Tibial nerve (tissue), 4 donors: ENCODE measurements at regions not wholly inside any gene's neighbourhood (a gene's known extent, or its start where the extent isn't known, plus 50 kb on each side); places are given as distances from the start of the nearest gene placed in this dataset.

ENCODE experiments used
- DNase-seq, 2 donors: peaks; one replicate each; pipeline ENCODE4 v3.0.0-alpha.2; 2019; ENCODE audit warnings: low spot score in 2 of 2
- H3K27ac ChIP-seq, 4 donors: fragments of 200-600 bp; sonication (generic) in 3 of 4; one replicate each; pipeline ENCODE4 v1.5.1; 2017 to 2019; ENCODE audit warnings: mild to moderate bottlenecking in 1 of 4
- H3K27me3 ChIP-seq, 2 donors: fragments of 200-600 bp; sonication (generic) in 1 of 2; one replicate each; pipeline versions ENCODE4 v1.5.1 to v1.6.0; 2017 to 2019
- H3K36me3 ChIP-seq, 3 donors: fragments of 200-600 bp; sonication (generic); one replicate each; pipeline ENCODE4 v1.5.1; 2018 to 2019
- H3K4me1 ChIP-seq, 4 donors: fragments of 200-600 bp; sonication (generic) in 3 of 4; one replicate each; pipeline ENCODE4 v1.5.1; 2017 to 2019
- H3K4me3 ChIP-seq, 4 donors: fragments of 200-600 bp; sonication (generic) in 3 of 4; one replicate each; pipeline ENCODE4 v1.5.1; 2017 to 2019; ENCODE audit warnings: mild to moderate bottlenecking in 1 of 4, moderate library complexity in 1 of 4
- H3K9me3 ChIP-seq, 4 donors: fragments of 200-600 bp; sonication (generic) in 3 of 4; one replicate each; pipeline ENCODE4 v1.5.1; 2017 to 2019
- CTCF ChIP-seq, 5 experiments: fragments of 200-600 bp in 3 of 5; fragments of 450-650 bp in 2 of 5; sonication (generic) in 3 of 5; IDR thresholded peaks; one replicate each; pipeline ENCODE4 v1.5.1; 2016 to 2019; ENCODE audit warnings: antibody characterized with exemption in 5 of 5, mild to moderate bottlenecking in 3 of 5, moderate library complexity in 2 of 5
- EP300 ChIP-seq, 2 donors: sonication (generic); formaldehyde crosslinking; IDR thresholded peaks; one replicate each; pipeline ENCODE4 v1.6.1; 2017; ENCODE audit warnings: antibody characterized with exemption in 2 of 2, mild to moderate bottlenecking in 1 of 2
- POLR2A ChIP-seq, 2 donors: fragments of 450-650 bp; IDR thresholded peaks; one replicate each; pipeline ENCODE4 v1.6.1; 2017; ENCODE audit warnings: antibody characterized with exemption in 2 of 2, mild to moderate bottlenecking in 2 of 2, moderate library complexity in 2 of 2
- WGBS, 2 donors: methylation state at CpG; one replicate each; pipeline ENCODE4 v1.1.5; 2018; 5-methylcytosine and 5-hydroxymethylcytosine counted together

- DNase-seq: no peak
- no peak for TF ChIP-seq POLR2A (IDR thresholded peaks at IDR 0.05)
- no peak for TF ChIP-seq CTCF (IDR thresholded peaks at IDR 0.05)
- no peak for TF ChIP-seq EP300 (IDR thresholded peaks at IDR 0.05)
- 85 to 90% methylated on average over 2 of the region's 2 CpGs for WGBS, 2 donors
- H3K9me3 ChIP-seq: no peaks in the 10 kb centered on the region
- no peak overlapping the region for H3K4me3 ChIP-seq
- peaks cover 0 to 3% (median 0%) of the 10 kb centered on the region in 4 donors for H3K4me1 ChIP-seq
- H3K27ac ChIP-seq: no peak overlapping the region
- H3K27me3 ChIP-seq: no peaks in the 10 kb centered on the region
- no peaks in the 10 kb centered on the region for H3K36me3 ChIP-seq
These were observed 81.1 kb upstream of the GPR6 start for GRCh38 chr6:109897025-109897424.

- no peaks in the 10 kb centered on the region for H3K36me3 ChIP-seq
- TF ChIP-seq CTCF (IDR thresholded peaks at IDR 0.05): no peak
- no peak for TF ChIP-seq EP300 (IDR thresholded peaks at IDR 0.05)
- TF ChIP-seq POLR2A (IDR thresholded peaks at IDR 0.05): no peak
- no peaks in the 10 kb centered on the region for H3K27me3 ChIP-seq
- no peak overlapping the region for H3K4me3 ChIP-seq
- WGBS, 2 donors: 44 to 50% methylated on average over 2 of the region's 2 CpGs
- no peak for DNase-seq
- no peaks in the 10 kb centered on the region for H3K9me3 ChIP-seq
- no peak overlapping the region for H3K27ac ChIP-seq
- peaks cover 0 to 3% (median 0%) of the 10 kb centered on the region in 4 donors for H3K4me1 ChIP-seq
These were observed 80.5 kb upstream of the GPR6 start for GRCh38 chr6:109897561-109898080.

GRCh38 chr6:109901976-109902375, 76.1 kb upstream of the GPR6 start:
- H3K27ac ChIP-seq: no peak overlapping the region
- TF ChIP-seq CTCF (IDR thresholded peaks at IDR 0.05) (no peak), POLR2A (IDR thresholded peaks at IDR 0.05) (no peak), EP300 (IDR thresholded peaks at IDR 0.05) (no peak)
- H3K4me3 ChIP-seq: no peak overlapping the region

GRCh38 chr6:109902870-109903269, 75.2 kb upstream of the GPR6 start:
- Histone ChIP-seq H3K4me3 (no peak overlapping the region), H3K27me3 (no peaks in the 10 kb centered on the region), H3K4me1 (no peaks in the 10 kb centered on the region), H3K9me3 (no peaks in the 10 kb centered on the region), H3K36me3 (no peaks in the 10 kb centered on the region), H3K27ac (no peak overlapping the region)
- 82 to 94% methylated on average over 1 of the region's 1 CpG for WGBS, 2 donors
- DNase-seq: no peak
- TF ChIP-seq EP300 (IDR thresholded peaks at IDR 0.05) (no peak), CTCF (IDR thresholded peaks at IDR 0.05) (no peak), POLR2A (IDR thresholded peaks at IDR 0.05) (no peak)

More at GRCh38 chr6:109901976-109902375, 76.1 kb upstream of the GPR6 start:
- DNase-seq: no peak
- H3K4me1 ChIP-seq: no peaks in the 10 kb centered on the region
- H3K36me3 ChIP-seq: no peaks in the 10 kb centered on the region
- WGBS, 2 donors: 38 to 57% methylated on average over 2 of the region's 2 CpGs
- no peaks in the 10 kb centered on the region for H3K9me3 ChIP-seq
- H3K27me3 ChIP-seq: no peaks in the 10 kb centered on the region

GRCh38 chr6:109910571-109910970, 67.5 kb upstream of the GPR6 start:
- 36 to 39% methylated on average over 1 of the region's 1 CpG for WGBS, 2 donors
- no peak for DNase-seq
- H3K36me3 ChIP-seq: no peaks in the 10 kb centered on the region
- H3K4me3 ChIP-seq: no peak overlapping the region
- H3K4me1 ChIP-seq: no peaks in the 10 kb centered on the region
- TF ChIP-seq CTCF (IDR thresholded peaks at IDR 0.05) (no peak), EP300 (IDR thresholded peaks at IDR 0.05) (no peak), POLR2A (IDR thresholded peaks at IDR 0.05) (no peak)
- no peaks in the 10 kb centered on the region for H3K27me3 ChIP-seq
- no peaks in the 10 kb centered on the region for H3K9me3 ChIP-seq
- no peak overlapping the region for H3K27ac ChIP-seq
